CD4-positive, alpha-beta T cell treated with Interleukin-12 subunit alpha and Interleukin-12 subunit beta, for 1 hour (primary cell): ENCODE measurements at regions not wholly inside any gene's neighbourhood (a gene's known extent, or its start where the extent isn't known, plus 50 kb on each side); places are given as distances from the start of the nearest gene placed in this dataset.

ENCODE experiments used
- DNase-seq: peaks from one replicate; pipeline ENCODE4 v3.0.0-alpha.2; 2020

GRCh38 chr3:83076041-83076440, 1314.6 kb upstream of the GBE1 start:
- no peak for DNase-seq

DNA sequence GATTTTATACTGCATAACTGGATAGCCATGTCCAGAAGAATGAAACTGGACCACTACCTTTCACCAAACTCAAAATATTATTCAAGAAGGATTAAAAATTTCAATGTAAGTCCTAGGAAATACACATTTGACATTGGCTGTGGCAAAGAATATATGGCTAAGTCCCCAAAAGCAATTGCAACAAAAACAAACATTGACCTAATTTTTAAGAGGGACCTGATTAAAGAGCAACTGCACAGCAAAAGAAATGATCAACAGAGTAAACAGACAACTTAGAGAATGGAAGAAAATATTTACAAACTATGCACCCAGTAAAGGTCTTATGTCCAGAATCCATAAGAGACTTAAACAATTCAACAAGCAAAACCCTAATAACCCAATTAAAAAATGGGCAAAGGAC, 1313.0 kb upstream of the GBE1 start:
- no peak for DNase-seq

GRCh38 chr3:83065851-83066460, 1304.5 kb upstream of the GBE1 start:
- no peak for DNase-seq

- DNase-seq, result no peak
These were observed 1302.0 kb upstream of the GBE1 start for GRCh38 chr3:83063446-83063845.

DNA sequence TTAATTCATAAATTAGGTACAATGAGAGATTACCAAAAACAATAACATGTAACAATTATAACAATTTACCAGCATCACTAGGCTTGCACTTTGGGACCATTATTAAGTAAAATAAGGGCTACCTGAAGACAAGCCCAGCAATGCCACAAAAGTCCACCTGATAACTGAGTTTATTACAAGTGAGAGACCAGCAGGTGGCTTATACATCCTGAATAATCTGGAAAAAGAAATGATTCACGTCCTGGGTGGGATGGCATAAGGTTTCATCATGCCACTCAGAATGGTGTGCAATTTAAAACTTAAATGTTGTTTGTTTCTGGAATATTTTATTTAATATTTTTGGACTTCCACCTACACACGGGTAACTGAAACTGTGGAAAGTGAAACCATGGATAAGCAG, 1287.1 kb upstream of the GBE1 start:
- DNase-seq, result no peak

DNA sequence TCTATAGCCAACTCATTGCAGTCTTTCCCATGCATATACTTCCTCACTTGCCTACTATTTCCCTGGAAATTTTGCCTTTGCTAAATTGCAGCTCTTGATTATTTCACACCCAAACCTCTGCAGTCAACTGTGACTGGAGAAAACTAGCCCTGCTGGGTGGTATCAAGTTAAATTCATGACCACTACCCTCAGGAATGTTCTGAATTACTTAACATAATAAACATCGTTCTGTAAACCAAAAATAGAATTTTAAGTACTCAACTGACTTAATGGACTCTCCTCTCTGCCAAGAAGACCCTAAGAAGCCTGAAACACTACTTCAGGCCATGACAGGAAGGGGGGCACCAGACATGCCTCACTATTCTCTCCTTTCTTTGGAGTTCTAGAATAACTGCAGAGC, 1278.0 kb upstream of the GBE1 start:
- DNase-seq, result no peak

DNA sequence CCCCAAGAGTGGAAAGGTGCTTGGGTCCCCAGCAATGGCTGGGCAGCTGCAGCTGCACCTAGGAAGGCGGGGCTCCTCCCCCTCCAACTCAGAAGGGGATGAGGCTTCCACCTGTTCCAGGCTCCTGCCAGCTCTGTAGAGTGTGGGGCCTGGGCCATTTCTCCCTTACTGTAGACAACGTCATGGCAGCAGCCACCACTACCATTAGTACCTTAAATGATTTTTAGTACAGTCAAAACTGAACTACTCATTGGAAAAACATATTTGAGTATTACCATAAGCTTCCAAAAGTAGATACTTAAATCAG, 1274.2 kb upstream of the GBE1 start:
- DNase-seq, result no peak

DNA sequence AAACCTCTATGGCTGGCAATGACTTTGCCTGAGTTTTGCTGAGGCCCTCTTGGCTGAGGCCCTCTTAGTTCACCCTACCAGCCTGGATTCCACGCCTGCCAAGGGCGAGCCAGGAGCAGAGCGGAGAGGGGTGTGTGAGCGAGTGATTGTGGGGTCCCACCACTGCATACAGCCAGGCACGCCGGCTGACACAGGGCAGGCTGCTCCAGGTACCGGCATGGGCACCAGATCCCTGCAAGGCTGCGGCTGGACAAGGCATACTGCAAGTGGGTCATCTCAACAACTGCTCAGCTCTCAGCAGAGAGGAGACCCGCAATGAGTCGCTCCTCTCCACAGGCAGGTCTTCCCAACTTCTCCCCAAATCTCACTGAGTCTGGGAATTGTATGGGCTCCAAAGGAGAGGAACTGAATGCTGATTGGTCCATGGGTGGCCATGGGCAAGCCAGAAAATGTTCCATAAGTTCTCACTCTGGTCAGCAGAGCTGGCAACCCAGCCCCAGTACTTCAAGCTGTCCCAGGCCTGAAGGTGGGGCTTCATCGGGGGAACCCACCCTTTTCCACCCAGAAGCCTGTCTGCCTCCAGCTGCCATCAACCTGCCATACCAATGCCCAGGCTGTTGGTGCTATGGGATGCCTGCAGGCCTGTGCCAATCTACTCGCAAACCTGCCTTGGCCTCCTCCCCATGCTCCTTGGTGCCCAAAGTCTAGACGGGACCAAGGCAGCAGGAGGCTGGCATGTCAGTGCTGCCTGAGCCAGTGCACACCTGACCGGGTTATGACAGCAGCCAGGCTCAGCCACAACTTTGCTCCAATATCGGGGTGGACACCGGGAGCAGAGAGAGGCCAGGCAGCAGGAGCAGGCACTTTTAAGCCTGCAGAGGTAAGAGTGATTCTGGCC, 1273.6 kb upstream of the GBE1 start:
- no peak for DNase-seq

DNA sequence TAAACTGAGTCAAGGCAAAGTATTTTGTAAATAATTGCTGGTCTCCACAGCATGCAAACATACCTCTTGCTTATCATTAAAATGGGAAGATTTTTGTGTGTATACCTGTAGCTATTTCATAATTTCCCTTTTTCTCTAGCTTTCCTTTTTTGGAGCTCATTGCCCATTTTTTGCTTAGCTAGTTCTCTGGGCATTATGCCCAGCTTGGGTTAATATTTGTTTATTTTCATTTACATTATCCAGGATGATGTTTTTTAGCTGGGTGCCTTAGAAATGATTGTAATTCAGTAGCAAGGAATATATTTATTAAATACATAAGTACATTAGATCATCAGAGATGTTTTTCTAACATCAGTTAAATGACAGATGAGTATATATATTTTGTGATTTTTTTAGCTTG, 1271.7 kb upstream of the GBE1 start:
- DNase-seq, result no peak

DNA sequence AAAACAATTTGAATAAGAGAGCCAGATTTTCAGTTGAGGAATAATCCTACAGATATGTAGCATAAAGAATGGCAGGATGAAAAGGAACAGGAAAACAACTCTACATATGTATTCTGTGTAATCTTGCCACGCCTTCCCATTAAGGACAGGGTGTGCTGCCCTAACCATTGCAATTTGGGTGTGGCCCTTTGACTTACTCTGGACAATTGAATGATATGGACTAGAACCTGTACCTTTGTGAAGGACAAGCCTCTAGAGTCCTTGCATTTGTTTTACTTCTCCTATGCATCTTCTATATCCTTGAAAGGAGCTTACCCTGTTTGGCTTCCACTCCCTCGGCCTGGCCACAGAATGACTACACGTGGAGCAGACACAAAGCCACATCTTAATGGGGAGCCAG, 1261.6 kb upstream of the GBE1 start:
- DNase-seq, result no peak

DNA sequence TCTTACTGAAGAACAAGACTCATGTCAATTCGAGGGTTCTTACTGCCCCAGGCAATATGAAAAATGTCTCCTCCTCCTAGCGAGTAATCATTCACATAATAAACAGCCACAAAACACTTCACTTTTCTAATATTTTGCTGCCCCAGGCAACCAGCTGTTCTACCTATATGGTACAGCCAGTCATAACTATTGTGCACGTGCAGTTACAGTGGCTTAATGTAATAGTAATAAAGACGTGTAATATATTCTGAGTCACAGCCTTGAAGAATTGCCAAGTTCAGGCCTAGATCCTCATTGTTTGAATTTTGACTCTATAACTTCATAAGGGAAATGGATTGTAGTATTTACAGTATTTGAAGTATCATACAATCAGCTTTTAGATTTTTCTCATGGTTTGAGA, 1250.0 kb upstream of the GBE1 start:
- DNase-seq, result no peak

- no peak for DNase-seq
These were observed 1242.5 kb upstream of the GBE1 start for GRCh38 chr3:83003917-83004316.

DNA sequence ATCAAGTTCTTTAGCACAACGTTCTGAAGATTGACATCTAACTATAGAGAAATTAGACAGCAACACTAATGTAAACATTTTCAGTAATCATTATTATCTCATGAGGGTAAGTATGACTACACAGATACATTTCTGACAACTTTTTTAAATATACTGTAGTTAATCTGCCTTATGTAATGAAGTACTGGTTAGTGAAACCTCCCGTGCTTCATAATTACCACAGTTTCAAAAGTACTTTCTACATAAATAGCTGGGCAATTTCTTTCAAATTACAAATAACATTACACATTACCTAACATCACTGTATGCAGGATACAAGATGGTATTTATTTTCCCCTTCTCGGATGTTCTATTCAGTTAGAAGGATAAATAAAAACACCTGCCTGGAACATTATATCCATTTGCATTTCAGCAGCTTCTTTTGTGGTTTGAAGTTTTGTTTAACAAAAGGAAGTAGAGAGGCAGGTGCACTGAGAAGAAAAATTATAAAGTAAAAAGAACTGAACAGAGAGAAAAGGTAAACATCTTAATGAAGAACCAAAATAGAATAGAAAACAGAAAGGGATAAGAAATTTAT, 1241.5 kb upstream of the GBE1 start:
- no peak for DNase-seq

GRCh38 chr3:82999777-83000176, 1238.3 kb upstream of the GBE1 start:
- DNase-seq, result no peak

GRCh38 chr3:82978368-82978767, 1216.9 kb upstream of the GBE1 start:
- DNase-seq, result no peak

DNA sequence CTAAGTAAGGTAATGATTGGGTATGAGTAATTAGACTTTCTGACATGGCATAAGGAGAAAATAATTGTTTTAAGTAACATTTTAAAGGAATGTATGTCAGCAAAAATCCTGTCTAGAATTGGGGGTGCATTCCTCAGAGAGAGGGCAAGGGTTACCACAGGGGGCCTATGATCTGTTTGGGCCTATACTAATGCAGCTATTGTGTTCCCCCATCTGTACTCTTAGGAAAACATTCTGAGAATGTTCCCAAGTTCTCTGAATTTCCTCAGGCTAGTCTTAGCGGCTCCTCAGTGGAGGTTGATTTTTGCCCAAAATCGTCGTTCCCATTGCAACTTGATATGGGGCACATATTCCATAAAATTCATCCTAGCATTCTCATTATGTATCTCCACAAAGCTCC, 1216.4 kb upstream of the GBE1 start:
- DNase-seq, result no peak

DNA sequence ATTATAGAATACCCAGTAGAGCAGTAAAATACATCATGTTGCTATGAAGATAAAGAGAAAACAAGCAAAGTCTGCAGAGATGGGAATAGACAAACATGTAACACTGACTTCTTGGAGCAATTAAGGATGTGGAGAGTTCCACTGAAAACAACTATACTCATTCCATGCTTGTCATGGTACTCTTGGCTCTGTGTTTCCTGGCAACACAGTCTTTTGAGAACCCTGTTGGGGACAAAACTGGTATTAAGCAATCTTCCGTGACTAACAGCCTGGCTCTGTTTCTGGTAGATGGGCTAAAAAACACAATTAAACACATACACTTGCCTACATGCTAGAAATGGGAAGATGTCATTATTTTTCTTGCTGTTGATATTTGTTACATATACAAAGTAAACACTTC, 1212.3 kb upstream of the GBE1 start:
- DNase-seq, result no peak

DNA sequence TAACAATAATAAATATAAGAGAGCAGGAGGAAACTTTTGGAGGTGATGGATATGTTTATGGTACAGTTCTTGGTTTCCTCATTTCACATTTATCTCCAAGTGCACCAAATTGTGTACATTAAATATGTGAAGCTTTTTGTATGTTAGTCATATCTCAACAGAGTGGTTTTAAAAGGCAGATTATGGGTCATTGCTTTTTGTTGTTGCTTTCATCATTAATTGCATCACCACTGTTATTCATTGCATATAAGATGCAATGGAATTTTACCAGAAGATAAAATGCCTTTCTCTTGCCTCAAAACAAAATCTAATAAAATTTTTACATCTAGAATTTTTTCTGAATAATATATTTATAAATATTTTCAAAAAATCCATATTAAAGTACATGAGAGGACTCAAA, 1198.9 kb upstream of the GBE1 start:
- DNase-seq, result no peak

- no peak for DNase-seq
These were observed 1196.3 kb upstream of the GBE1 start for GRCh38 chr3:82957696-82958095.

- DNase-seq, result no peak
These were observed 1195.6 kb upstream of the GBE1 start for GRCh38 chr3:82957079-82957478.

DNA sequence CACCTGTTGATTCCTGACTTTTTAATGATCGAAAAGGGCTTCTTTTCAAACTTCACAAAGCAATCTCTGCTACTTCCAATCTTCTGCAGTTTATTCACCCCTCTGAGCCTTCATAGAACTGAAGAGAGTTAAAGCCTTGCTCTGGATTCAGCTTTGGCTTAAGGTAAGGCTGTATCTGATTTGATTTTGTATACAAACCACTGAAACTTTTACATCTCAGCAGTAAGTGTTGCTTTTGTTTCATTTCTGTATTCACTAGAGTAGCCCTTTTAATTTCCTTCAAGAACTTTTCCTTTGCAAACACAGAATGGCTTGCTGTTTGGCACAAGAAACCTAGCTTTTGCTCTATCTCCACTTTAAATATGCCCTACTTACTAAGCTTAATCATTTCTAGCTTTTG, 1193.0 kb upstream of the GBE1 start:
- DNase-seq, result no peak

GRCh38 chr3:82942041-82942440, 1180.6 kb upstream of the GBE1 start:
- no peak for DNase-seq

GRCh38 chr3:82940124-82940523, 1178.7 kb upstream of the GBE1 start:
- no peak for DNase-seq

DNA sequence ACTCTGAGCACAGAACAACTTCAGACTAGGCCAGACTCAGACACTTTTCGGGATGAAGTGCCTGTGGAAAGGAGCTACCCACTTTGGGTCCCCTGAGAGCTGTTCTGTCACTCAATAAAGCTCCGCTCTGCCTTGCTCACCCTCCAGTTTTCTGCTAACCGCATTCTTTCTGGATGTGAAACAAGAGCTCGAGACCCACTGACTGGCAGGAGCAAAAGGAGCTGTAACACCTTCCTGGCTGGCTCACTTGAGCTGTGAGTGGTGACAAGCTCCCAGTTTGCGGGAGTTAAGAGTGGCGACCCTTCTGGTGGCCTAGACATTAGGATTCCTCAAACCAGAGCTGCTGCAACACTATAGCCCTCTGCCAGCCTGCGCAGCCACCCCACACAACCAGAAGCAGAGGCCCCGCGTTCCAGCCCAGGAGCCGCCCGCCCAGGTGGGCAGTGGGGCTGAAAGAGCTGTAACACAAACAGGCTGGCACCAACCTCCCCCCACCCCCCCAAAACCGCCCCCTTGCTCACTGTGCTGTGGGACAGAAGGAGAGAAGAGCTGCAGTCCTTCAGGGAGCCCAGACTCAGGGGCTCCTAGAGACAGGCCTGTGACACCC, 1178.1 kb upstream of the GBE1 start:
- no peak for DNase-seq
